VCaP (cell line): ENCODE measurements at regions not wholly inside any gene's neighbourhood (a gene's known extent, or its start where the extent isn't known, plus 50 kb on each side); places are given as distances from the start of the nearest gene placed in this dataset.

Experiments used
- H3K27ac ChIP-seq: fragments of 450-650 bp; 2 replicates; pipeline ENCODE4 v1.5.1; 2017
- TF ChIP-seq, protein P1 (sequence below): fragments of 450-650 bp; conservative IDR thresholded peaks from 2 replicates; pipeline ENCODE4 v1.5.1; 2017; ENCODE audit warnings: mild to moderate bottlenecking, moderate library complexity

DNA sequence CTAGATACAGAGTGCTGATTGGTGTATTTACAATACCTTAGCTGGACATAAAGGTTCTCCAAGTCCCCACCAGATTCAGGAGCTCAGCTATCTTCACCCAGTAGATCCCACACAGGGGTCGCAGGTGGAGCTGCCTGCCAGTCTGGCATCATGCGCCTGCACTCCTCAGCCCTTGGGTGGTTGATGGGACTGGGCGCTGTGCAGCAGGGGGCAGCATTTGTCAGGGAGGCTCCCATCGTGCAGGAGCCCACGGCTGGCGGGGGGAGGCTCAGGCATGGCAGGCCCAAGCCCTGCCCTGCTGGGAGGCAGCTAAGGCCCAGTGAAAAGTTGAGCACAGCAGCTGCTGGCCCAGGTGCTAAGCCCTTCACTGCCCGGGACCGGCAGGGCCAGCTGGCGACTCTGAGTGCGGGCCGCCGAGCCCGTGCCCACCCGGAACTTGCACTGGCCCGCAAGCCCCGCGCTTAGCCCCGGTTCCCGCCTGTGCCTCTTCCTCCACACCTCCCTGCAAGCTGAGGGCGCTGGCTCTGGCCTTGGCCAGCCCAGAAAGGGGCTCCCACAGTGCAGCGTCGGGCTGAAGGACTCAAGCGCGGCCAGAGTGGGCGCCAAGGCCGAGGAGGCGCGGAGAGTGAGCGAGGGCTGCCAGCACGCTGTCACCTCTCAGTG is 314.1 kb upstream of the ATP10B start:
- no peak overlapping the region for H3K27ac ChIP-seq
- TF ChIP-seq, protein P1, sequence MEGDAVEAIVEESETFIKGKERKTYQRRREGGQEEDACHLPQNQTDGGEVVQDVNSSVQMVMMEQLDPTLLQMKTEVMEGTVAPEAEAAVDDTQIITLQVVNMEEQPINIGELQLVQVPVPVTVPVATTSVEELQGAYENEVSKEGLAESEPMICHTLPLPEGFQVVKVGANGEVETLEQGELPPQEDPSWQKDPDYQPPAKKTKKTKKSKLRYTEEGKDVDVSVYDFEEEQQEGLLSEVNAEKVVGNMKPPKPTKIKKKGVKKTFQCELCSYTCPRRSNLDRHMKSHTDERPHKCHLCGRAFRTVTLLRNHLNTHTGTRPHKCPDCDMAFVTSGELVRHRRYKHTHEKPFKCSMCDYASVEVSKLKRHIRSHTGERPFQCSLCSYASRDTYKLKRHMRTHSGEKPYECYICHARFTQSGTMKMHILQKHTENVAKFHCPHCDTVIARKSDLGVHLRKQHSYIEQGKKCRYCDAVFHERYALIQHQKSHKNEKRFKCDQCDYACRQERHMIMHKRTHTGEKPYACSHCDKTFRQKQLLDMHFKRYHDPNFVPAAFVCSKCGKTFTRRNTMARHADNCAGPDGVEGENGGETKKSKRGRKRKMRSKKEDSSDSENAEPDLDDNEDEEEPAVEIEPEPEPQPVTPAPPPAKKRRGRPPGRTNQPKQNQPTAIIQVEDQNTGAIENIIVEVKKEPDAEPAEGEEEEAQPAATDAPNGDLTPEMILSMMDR, result no peak

DNA sequence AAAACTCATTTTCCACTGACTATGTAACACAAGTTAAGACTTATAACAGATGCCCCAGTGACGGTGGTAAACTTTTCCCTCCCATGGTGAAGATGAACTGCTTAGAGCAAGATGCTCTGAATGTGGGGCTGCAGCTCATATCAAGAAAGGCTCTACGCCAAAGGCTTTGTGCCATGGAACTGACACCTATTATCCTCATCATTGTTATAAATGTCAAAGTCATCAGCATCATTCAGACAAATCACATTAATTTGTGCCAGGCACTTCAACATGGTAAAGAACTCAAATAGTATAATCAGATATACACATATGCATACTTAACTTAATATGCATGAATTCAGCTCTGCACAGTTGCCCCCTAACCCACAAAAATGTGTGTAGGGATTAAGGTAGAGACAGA is 305.9 kb upstream of the ATP10B start:
- TF ChIP-seq, protein P1, result no peak
- H3K27ac ChIP-seq, result no peak overlapping the region

DNA sequence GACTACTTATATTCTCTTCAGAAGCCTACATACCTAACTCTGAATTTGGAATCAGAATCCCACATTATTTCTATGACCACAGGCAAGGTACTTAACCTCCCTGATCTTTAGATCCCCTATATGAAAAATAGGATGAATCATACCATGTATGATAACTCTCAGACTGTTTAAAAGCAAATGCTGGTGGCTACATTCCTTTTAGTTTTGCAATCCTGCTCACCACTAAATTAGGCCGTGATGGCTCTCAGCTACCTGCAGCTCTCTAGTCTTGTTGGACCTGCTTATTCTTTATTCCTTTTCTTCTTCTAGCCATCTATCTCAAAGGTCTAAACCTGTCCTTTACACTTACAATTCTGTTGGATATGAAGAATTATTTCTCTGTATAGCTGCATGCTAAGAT is 303.4 kb upstream of the ATP10B start:
- TF ChIP-seq, protein P1, result no peak
- no peak overlapping the region for H3K27ac ChIP-seq

DNA sequence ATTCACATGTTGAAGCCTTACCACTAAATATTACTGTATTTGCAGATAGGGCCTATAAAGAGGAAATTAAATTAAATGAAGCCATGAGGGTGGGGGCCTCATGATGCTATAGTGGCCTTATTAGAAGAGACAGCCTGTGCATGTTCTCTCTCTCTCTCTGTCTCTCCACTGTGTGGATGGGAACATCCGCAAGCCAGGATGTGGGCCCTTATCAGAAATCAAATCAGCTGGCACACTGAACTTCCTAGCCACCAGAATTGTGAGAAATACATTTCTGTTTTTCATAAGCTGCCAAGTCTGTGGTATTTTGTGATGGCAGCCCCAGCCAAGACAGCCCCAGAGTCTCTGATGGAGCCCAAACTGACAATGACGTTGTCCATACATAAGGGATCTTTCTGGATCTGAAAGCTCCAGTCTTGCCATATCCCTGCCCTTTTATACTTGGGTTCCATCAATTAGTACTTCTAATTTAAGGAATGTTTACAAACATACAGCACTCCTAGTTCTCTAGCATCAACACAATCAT is 300.5 kb upstream of the ATP10B start:
- TF ChIP-seq, protein P1, result no peak
- no peak overlapping the region for H3K27ac ChIP-seq

DNA sequence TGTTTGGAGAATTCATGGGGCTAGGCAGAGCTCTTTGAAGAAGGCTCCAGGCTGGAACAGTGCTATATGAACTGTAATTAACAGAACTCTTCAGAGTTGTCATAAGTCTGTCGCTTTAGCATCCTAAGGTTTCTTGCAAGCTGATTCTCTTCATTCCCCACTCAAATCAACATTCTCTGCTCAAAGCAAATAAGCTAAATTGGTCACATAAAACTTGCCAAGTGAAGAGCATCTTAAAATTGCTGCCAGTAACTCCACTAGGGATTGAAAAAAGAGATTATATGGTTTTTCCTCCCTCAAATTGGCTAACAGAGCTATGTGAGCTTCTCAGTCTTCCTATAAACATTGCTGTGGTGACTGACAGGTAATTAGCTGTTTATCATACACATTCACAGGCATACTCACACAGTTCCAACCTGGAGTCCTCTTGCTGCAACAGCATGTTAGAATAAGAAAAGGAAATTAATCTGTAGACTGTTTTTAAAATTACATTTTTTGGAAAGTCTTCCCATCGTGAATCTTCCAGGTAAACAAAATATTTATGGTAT is 298.5 kb upstream of the ATP10B start:
- H3K27ac ChIP-seq, result no peak overlapping the region
- TF ChIP-seq, protein P1, result no peak

DNA sequence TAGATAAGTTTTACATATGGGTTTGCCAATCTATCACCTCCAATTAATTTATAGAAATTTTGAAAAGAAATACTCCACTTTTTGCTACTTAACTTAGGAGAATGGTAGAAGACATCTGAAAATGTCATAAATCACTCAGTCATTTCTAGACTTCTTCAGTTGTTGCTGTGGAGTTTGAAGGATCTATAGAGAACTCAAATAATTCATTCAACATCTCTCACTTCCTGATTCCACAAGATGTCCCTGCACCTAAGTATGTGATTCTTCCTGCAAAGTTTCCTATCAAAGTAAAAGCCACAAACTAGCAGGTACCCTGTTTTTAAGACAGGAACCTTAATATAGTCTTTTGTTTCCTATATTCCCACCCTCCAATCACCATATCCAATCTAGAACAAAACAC is 297.1 kb upstream of the ATP10B start:
- TF ChIP-seq, protein P1, result no peak

DNA sequence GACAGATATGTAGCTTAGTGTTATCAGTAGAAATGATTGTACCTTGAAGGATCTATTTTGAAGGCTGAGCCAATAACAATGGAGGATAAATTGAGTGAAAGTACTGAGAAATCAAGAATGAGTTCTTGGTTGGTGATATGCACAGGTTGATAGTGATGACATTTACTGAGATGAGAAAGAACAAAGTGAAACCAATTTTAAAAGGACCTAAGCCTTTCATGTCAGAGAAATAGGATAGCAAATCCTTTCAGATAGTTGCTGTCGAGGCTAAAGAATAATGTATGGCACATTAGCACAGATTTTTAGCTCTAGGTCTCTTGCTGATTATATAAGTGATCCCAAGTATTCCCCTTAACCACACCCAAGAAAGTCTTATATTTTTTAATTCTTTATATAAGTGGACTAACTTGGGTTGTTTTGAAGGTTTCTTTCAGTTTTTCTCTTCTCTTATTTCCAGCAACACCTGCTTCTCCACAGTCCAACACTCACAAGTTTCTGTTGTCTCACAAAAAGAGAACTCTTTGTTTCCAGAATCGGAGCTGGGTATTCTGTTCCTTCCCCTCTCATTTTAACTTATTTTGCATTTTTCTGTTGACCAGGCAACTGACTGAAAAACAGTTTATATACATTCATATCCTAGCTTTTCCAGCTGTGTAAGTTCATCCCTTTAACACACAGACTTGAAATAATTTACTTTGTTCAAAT is 286.9 kb upstream of the ATP10B start:
- TF ChIP-seq, protein P1, result no peak
- no peak overlapping the region for H3K27ac ChIP-seq

More for the DNA sequence above, 297.1 kb upstream of the ATP10B start:
- H3K27ac ChIP-seq, result no peak overlapping the region
